GM12872 (cell line): ENCODE measurements at regions not wholly inside any gene's neighbourhood (a gene's known extent, or its start where the extent isn't known, plus 50 kb on each side); places are given as distances from the start of the nearest gene placed in this dataset.

ENCODE experiments used
- CTCF ChIP-seq: IDR thresholded peaks from 3 replicates; pipeline ENCODE4 v1.5.1; 2011; ENCODE audit warnings: low read depth, mild to moderate bottlenecking, low read length, moderate library complexity; ENCODE audit not compliant: insufficient read depth

- TF ChIP-seq CTCF, result no peak
These were observed 347.9 kb downstream of the WDR11 start for GRCh38 chr10:121199081-121199480.

- TF ChIP-seq CTCF, result no peak
These were observed 354.5 kb downstream of the WDR11 start for GRCh38 chr10:121205625-121206024.

GRCh38 chr10:121211446-121211845 is 360.3 kb downstream of the WDR11 start:
- no peak for TF ChIP-seq CTCF

- no peak for TF ChIP-seq CTCF
These were observed 362.3 kb downstream of the WDR11 start for GRCh38 chr10:121213437-121213836.

GRCh38 chr10:121216295-121216694 is 365.1 kb downstream of the WDR11 start:
- no peak for TF ChIP-seq CTCF

GRCh38 chr10:121216721-121217181 is 365.6 kb downstream of the WDR11 start:
- TF ChIP-seq CTCF, result no peak

GRCh38 chr10:121217331-121217730 is 366.2 kb downstream of the WDR11 start:
- TF ChIP-seq CTCF, result no peak

GRCh38 chr10:121221072-121221471 is 369.9 kb downstream of the WDR11 start:
- no peak for TF ChIP-seq CTCF
